ENCODE measurements at regions not wholly inside any gene's neighbourhood (a gene's known extent, or its start where the extent isn't known, plus 50 kb on each side); places are given as distances from the start of the nearest gene placed in this dataset.

GRCh38 chr2:51511002-51511401 is 479.1 kb upstream of the NRXN1 start:
- Histone ChIP-seq H3K9ac (no peak overlapping the region), H3K9me3 (ENCODE audit: control insufficient read depth, low read length) (no peaks in the 10 kb centered on the region), H3K27ac (no peak overlapping the region), H3K79me2 (no peaks in the 10 kb centered on the region), H3K4me3 (ENCODE audit: low read depth, low read length) (no peak overlapping the region), H3K4me1 (no peaks in the 10 kb centered on the region), H3K27me3 (ENCODE audit: control insufficient read depth, insufficient read depth, low read length) (no peaks in the 10 kb centered on the region), H2AFZ (no peak overlapping the region), H3K36me3 (ENCODE audit: control insufficient read depth, insufficient read depth, low read length) (no peaks in the 10 kb centered on the region), H3K4me2 (ENCODE audit: low read length) (no peak overlapping the region)
- no peak for TF ChIP-seq CTCF (IDR thresholded peaks at IDR 0.05)

- Histone ChIP-seq H3K9ac (no peak overlapping the region), H3K9me3 (ENCODE audit: control insufficient read depth, low read length) (no peaks in the 10 kb centered on the region), H2AFZ (no peak overlapping the region), H3K36me3 (ENCODE audit: control insufficient read depth, insufficient read depth, low read length) (no peaks in the 10 kb centered on the region), H3K79me2 (no peaks in the 10 kb centered on the region), H3K27ac (no peak overlapping the region), H3K4me3 (ENCODE audit: low read depth, low read length) (no peak overlapping the region), H3K4me1 (no peaks in the 10 kb centered on the region), H3K4me2 (ENCODE audit: low read length) (no peak overlapping the region), H3K27me3 (ENCODE audit: control insufficient read depth, insufficient read depth, low read length) (no peaks in the 10 kb centered on the region)
- TF ChIP-seq CTCF (IDR thresholded peaks at IDR 0.05), result no peak
These were observed 478.4 kb upstream of the NRXN1 start for GRCh38 chr2:51510303-51510702.

DNA sequence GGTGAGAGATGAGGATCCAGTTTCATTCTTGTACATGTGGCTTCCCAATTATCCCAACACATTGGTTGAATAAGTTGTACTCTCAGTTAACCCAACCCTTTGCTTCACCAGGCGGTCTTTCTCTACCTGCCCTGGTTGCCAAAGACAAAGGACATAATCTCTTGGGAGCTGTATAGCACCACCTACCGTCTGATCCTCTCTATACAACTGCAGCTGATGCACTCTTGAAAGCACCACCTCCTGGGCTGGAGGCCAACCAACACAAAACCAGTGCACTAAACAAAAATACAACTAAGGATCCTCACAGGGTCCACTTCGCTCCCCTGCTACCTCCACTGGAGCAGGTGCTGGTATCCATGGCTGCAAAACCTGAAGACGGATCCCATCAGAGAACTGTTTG is 473.6 kb upstream of the NRXN1 start:
- no peaks in the 10 kb centered on the region for H3K9me3 ChIP-seq (ENCODE audit: control insufficient read depth, low read length)
- no peak overlapping the region for H3K4me2 ChIP-seq (ENCODE audit: low read length)
- no peaks in the 10 kb centered on the region for H3K27me3 ChIP-seq (ENCODE audit: control insufficient read depth, insufficient read depth, low read length)
- TF ChIP-seq CTCF (IDR thresholded peaks at IDR 0.05), result no peak
- no peaks in the 10 kb centered on the region for H3K79me2 ChIP-seq
- H3K27ac ChIP-seq, result no peak overlapping the region
- H3K36me3 ChIP-seq (ENCODE audit: control insufficient read depth, insufficient read depth, low read length), result no peaks in the 10 kb centered on the region
- no peak overlapping the region for H2AFZ ChIP-seq
- no peaks in the 10 kb centered on the region for H3K4me1 ChIP-seq
- no peak overlapping the region for H3K9ac ChIP-seq
- no peak overlapping the region for H3K4me3 ChIP-seq (ENCODE audit: low read depth, low read length)

- Histone ChIP-seq H3K4me3 (ENCODE audit: low read depth, low read length) (no peak overlapping the region), H3K79me2 (no peaks in the 10 kb centered on the region), H3K9ac (no peak overlapping the region), H3K4me2 (ENCODE audit: low read length) (no peak overlapping the region), H3K9me3 (ENCODE audit: control insufficient read depth, low read length) (no peaks in the 10 kb centered on the region), H3K27ac (no peak overlapping the region), H3K36me3 (ENCODE audit: control insufficient read depth, insufficient read depth, low read length) (no peaks in the 10 kb centered on the region), H3K27me3 (ENCODE audit: control insufficient read depth, insufficient read depth, low read length) (no peaks in the 10 kb centered on the region), H3K4me1 (no peaks in the 10 kb centered on the region), H2AFZ (no peak overlapping the region)
- TF ChIP-seq CTCF (IDR thresholded peaks at IDR 0.05), result no peak
These were observed 458.8 kb upstream of the NRXN1 start for GRCh38 chr2:51490576-51491234.

DNA sequence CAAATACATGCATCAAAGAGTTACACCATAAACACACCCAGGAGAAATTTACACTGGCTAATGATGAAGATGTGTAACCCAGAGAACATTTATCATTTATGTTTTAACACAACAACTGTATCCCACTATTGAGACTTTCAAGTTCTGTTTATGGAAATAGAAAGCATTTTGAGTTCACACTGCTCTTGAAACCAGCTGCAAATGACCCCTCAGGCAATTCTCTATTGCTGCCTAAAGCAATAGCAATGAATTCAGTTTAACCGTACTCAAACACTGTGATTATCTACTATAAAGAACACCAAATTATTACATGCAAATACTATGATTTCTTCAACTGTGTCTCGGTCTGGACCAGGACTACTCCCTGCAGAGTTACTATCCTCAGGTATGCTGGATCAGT is 452.7 kb upstream of the NRXN1 start:
- Histone ChIP-seq H3K4me2 (ENCODE audit: low read length) (no peak overlapping the region), H3K9ac (no peak overlapping the region), H3K36me3 (ENCODE audit: control insufficient read depth, insufficient read depth, low read length) (no peaks in the 10 kb centered on the region), H2AFZ (no peak overlapping the region), H3K79me2 (no peaks in the 10 kb centered on the region), H3K4me3 (ENCODE audit: low read depth, low read length) (no peak overlapping the region), H3K4me1 (no peaks in the 10 kb centered on the region), H3K27ac (no peak overlapping the region), H3K9me3 (ENCODE audit: control insufficient read depth, low read length) (no peaks in the 10 kb centered on the region), H3K27me3 (ENCODE audit: control insufficient read depth, insufficient read depth, low read length) (no peaks in the 10 kb centered on the region)
- TF ChIP-seq CTCF (IDR thresholded peaks at IDR 0.05), result no peak

Measured in parathyroid adenoma (tissue), 2 donors.